LNCaP clone FGC (cell line): ENCODE measurements at regions not wholly inside any gene's neighbourhood (a gene's known extent, or its start where the extent isn't known, plus 50 kb on each side); places are given as distances from the start of the nearest gene placed in this dataset.

Source experiments
- DNase-seq: peaks from one replicate; pipeline ENCODE4 v3.0.0-alpha.2; 2011; ENCODE audit warnings: low read depth
- H3K4me3 ChIP-seq: 2 replicates; pipeline ENCODE4 v1.5.1; 2011; ENCODE audit warnings: mild to moderate bottlenecking, low read depth, low read length, control low read depth
- TF ChIP-seq, protein P1 (sequence below): IDR thresholded peaks from 2 replicates; pipeline ENCODE4 v1.5.1; 2012; ENCODE audit warnings: mild to moderate bottlenecking; ENCODE audit not compliant: control insufficient read depth, insufficient read depth; ENCODE audit errors: extremely low read depth

DNA sequence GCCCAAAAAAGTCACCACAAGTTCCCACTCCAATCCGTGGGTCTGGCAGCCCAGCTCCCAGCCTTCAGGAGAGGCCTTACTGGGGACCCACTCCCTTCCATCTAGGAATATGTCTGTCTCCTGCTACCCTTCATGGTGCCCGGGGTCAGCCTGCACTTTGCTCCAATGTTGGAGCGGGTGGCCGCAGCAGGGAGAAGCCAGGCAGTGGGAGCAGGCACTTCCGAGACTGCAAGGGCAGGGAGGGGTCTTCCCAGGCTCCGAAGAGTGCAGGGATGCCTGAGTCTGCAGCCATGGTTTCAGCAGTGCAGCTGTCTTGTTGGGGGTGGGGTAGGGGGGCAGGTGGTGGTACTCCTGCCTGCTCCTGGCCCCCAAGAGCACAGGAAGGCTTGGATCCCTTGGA, 1616.2 kb downstream of the SLITRK5 start:
- H3K4me3 ChIP-seq = no peak overlapping the region
- DNase-seq = no peak
- TF ChIP-seq, protein P1, sequence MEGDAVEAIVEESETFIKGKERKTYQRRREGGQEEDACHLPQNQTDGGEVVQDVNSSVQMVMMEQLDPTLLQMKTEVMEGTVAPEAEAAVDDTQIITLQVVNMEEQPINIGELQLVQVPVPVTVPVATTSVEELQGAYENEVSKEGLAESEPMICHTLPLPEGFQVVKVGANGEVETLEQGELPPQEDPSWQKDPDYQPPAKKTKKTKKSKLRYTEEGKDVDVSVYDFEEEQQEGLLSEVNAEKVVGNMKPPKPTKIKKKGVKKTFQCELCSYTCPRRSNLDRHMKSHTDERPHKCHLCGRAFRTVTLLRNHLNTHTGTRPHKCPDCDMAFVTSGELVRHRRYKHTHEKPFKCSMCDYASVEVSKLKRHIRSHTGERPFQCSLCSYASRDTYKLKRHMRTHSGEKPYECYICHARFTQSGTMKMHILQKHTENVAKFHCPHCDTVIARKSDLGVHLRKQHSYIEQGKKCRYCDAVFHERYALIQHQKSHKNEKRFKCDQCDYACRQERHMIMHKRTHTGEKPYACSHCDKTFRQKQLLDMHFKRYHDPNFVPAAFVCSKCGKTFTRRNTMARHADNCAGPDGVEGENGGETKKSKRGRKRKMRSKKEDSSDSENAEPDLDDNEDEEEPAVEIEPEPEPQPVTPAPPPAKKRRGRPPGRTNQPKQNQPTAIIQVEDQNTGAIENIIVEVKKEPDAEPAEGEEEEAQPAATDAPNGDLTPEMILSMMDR = no peak

DNA sequence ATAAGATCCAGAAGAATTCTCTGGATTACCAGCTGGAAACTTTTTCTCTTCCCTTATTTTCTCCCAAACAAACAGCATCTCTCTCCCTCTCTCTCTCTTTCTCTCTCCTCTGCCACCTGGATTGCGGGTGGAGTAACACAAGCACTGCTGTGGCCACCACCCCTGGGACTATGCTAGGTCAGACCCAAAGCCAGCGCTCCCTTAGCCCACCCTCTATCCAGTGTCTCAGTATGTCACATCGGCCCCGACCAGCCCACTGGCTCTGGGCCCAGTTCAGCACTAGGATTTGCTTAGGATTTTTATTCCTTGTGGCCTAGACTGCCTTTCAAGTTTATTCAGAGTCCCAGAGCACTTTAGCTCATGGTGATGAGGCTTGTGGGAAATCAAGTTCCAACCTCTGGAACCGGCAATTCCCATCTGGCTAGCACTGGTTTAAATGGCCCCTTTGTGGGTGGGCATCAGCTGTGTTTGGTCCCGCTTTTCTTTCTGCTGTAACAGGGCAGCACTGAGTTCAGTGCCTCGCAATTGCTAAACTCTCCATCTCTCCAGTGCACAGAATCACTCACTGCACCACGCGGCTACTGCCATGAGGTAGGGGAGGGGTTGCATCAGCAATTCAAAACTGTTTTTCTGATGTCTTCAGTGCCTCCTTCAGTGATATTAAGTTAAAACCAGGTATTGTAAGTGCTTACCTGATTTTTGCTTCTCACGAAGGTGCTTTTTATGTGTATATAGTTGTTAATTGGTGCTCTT, 1623.1 kb downstream of the SLITRK5 start:
- TF ChIP-seq, protein P1 = no peak
- no peak for DNase-seq
- no peak overlapping the region for H3K4me3 ChIP-seq

DNA sequence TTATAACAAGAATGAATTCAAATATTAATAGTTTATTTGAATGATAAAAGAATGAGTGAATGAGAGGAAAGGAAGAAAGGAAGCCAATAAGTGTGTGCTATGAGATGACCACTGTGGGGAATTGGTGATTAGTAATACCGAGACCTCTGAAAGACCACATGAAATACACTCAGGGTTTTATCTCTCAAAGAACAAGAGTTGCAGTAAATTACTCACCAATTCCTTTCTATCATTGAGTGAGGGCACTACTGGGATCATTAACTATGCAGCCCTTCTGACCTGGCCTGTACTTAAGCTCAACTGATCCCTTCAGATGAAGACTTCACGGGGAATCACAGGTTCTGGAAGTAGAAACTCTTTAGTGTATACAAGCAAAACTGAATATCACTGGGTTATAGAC, 1636.1 kb downstream of the SLITRK5 start:
- H3K4me3 ChIP-seq = no peak overlapping the region
- no peak for DNase-seq
- TF ChIP-seq, protein P1 = no peak

DNA sequence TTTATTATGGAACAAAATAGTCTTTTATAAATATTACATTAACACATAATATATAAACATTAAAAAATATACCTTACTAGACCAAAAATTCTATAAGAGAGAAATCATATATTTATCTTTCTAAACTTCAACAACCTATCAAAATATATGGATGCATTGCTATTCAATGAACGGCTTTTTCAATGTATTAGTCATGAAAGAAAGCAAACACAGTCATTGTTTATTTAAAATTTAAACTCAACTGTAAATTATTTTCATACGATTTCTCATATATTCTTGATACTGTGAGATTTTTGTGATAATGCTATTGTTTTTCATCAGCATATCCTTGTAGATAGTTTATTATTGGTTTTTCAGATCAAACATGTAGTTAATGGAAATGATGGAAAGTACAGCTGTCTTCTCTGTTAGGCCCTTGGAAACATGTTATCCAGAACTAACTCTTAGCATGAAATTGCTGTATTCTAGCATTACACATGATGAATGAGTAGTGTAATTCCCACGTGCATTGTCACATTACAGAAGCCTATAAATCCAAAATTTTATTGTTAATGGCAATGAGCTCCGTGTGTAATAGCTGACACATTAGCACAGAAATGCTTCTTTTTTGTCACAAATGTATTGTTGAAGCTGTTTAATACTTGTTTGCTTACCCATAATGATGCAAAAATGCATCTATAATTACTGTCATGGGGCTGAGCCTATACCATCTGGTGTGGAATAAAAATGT, 1639.9 kb downstream of the SLITRK5 start:
- DNase-seq = no peak
- TF ChIP-seq, protein P1 = no peak

DNA sequence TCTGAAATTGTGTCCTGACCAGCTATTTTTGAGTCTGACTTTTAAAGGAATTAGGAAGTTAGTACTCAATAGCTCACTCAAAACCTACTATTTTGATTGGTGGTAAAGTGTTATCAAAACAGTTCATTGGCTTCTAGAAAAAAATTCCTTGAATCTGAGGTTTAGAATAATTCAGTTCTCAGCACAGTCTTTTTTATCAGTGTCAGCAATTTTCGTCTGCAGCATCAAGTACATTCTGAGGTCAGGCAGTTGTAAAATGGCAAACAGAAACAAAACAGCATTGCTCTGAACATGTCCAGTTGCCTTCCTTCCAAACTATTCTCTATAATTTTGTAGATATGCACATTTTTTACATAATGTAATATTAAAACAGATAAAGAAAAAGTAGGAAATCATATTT, 1644.1 kb downstream of the SLITRK5 start:
- no peak overlapping the region for H3K4me3 ChIP-seq
- DNase-seq = no peak
- TF ChIP-seq, protein P1 = no peak

More for the DNA sequence above, 1639.9 kb downstream of the SLITRK5 start:
- no peak overlapping the region for H3K4me3 ChIP-seq

DNA sequence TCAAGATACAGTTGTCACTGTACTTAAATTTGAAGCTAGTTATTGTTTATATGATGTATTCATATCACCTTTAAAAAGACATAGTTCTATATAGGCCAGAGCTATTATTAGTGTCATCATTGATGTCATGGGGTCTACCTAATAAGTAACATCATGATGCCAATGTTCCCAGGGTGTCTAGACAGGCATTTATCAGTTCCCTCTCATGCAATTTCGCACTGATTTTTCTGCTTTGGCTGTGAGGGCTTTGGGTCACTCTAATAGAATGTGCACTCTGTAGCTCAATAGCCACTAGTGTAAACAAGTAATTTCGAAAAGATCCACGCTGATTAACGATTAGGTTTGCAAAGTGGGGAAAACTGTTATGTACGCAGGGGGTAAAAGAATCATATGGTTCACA, 1651.3 kb downstream of the SLITRK5 start:
- no peak overlapping the region for H3K4me3 ChIP-seq
- no peak for DNase-seq
- TF ChIP-seq, protein P1 = no peak
